ENCODE measurements at regions not wholly inside any gene's neighbourhood (a gene's known extent, or its start where the extent isn't known, plus 50 kb on each side); places are given as distances from the start of the nearest gene placed in this dataset.
"Not testable (repeated sequence)": the region's sequence is repeated elsewhere in the genome, so short reads cannot be mapped to it uniquely, and the experiment has no call there.

DNA sequence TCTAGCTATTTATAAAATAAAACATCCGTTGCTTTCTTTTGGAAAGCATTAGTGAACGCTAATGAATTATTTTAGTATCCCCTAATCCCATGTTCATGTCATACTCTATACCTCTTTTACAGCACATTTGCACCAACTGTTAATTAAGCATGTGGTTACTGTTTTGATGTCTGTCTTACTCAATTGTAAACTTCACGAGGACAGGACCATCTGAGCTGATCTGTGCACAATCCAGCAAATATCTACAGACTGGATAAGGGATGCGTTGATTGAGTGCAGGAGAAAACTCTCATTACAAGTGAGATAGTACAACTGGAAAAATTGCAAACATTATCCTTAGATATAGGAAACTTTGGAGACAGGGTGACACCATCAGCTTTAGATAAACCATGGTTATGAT, 201.1 kb downstream of the PCDH20 start:
- DNase-seq = no peak

DNA sequence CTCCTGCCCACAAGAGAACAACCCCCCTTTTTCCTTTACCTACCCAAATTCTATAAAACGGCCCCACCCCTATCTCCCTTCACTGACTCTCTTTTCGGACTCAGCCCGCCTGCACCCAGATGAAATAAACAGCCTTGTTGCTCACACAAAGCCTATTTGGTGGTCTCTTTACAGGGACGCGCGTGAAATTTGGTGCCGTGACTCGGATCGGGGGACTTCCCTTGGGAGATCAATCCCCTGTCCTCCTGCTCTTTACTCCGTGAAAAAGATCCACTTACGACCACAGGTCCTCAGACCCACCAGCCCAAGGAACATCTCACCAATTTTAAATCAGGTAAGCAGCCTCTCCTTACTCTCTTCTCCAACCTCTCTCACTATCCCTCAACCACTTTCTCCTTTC, 209.8 kb downstream of the PCDH20 start:
- not testable (repeated sequence) for DNase-seq

- DNase-seq = no peak
Observed at GRCh38 chr13:61204025-61204424, 211.6 kb downstream of the PCDH20 start.

GRCh38 chr13:61202042-61202441, 213.6 kb downstream of the PCDH20 start:
- no peak for DNase-seq

DNA sequence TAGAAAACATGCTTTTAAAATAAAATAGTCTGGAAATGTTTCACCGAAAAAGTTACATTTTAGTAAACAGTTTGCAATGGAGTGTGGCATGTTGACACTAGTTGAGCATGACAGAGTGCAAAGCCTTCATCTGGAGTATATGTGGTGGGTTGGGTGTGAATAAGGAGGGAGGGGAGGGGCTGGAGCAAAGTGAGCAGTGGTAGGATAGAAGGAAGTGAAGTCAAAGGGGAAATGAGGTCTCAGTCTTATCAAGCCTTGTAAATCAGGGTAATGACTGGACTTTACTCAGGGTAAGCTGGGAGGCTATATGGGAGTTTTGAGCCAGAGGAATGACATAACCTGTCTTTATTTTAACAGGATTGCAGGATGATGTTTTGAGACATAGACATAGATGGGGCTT, 222.8 kb downstream of the PCDH20 start:
- no peak for DNase-seq

DNA sequence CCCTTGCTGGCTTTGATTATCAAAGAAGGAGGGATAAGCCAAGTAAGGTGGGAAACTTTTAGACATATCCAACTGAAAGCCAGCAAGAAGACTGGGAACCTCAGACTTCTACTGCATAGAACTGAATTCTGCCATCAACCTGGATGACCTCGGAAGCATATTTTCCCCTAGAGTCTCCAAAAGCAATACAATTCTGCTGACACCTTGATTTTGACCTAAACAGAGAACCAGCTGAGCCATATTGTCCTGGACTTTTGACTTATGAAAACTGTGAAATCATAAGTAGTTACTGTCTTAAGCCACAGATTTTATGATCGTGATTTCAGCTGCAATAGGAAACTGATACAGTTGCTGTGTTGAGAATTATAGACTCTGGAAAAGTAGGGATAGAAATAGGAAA, 227.6 kb downstream of the PCDH20 start:
- no peak for DNase-seq

- peak; percentile 3 for DNase-seq
Observed at GRCh38 chr13:61187471-61187870, 228.2 kb downstream of the PCDH20 start.

DNA sequence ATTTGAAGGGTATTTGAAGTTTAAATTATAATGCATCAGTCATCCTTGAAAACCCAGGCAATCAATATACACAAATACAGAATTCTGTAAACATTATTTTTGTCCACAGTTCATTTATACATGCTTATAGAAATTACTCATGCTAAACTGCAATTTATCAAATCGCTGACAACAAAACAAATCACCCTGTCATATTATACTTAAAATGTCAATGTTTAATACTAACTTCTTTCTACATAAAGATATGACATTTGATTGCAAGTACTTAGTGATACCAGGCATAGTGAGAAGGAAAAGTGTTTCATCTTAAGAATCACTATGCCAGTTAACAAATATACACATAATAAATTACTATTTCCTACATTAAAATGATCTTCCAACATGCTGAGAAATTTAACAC, 232.0 kb downstream of the PCDH20 start:
- DNase-seq = no peak

GRCh38 chr13:61180234-61180633, 235.4 kb downstream of the PCDH20 start:
- DNase-seq = no peak

DNA sequence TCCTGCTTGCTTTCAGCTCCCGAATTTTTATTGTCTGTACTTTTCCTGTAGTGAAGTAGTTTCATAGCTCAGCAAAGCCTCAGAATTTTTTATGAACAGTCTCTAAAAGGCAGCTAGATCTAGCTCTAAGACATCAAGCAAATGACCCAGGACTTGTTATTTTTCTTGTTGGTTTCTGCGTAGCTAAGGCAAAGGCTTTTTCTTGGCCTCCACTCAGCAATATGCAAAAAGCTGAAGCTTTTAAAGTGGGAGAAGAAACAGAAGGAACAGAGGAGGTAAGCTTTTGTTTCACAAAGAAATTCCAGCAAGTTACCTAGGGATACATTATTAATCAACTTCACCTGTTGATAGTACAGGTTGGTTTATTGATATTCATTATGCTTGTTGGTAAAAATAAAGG, 235.9 kb downstream of the PCDH20 start:
- DNase-seq = no peak

- no peak for DNase-seq
Observed at GRCh38 chr13:61170856-61171255, 244.8 kb downstream of the PCDH20 start.

DNA sequence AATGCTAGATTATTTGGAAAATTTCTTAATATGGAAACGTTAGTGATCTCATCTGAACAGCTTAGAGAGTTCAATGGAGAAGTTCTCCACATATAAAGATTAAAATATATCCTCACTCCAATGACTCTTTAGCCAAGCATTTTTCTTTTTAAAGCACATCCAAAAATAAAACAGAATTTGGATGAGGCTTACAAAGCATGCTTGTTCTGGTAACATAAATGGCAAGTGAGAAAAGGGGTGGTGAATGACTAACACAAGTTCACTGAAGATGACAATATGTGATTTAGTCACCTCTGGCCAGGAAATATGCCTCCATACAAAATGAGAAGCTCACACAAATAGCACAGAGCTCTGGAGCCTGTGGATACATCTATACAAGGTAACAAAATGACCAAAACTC, 253.0 kb downstream of the PCDH20 start:
- DNase-seq = no peak

GRCh38 chr13:61162106-61162505, 253.5 kb downstream of the PCDH20 start:
- DNase-seq = no peak

- no peak for DNase-seq
Observed at GRCh38 chr13:61156753-61157152, 258.9 kb downstream of the PCDH20 start.

- DNase-seq = no peak
Observed at GRCh38 chr13:61151062-61151461, 264.6 kb downstream of the PCDH20 start.

- DNase-seq = no peak
Observed at GRCh38 chr13:61149331-61149730, 266.3 kb downstream of the PCDH20 start.

DNA sequence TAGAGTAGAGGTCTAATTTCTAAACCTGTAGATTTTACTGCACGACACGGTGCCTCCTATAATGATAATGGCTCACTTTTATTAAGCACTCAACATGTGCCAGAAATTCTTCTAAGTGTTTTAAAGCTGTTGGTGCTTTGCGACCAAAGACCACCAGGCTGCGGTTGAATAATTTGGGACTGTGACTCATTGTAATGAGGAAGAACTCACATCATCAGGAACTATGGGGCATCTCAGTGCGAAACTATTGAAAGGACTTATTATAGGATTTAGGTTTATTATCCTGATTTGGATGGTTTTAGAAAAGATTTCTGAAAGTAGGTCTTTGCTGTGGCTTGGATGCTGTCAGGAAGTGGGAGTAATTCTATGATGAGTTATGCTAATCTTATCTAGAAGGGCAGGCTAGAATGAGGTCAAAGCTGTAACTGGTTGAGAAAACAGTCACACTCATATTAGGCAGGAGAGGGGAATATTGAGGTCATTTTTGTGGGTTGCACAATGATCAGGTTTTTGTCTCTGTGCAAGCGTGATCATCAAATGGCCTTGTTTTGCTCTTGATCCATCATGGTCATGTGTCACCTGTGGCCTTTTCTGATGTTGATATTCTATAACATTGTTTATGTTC, 266.8 kb downstream of the PCDH20 start:
- DNase-seq = no peak

DNA sequence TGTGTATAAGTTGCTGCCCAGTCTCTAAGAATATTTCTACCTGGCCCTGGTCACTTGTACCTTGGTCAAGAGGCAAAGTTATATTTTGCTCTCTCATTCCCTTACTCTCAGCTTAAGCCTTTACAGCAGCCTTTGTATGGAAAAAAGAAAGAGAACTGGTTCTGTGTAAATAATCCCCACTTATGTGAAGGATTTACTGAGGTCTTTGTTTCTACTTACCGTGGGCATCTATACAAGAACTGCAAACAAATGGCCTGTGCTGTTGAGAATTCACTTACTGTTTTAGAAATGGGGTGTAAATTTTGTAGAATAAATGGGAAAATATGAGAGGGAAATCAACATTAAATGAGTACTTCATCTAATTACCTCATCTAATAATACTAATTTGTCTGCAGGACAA, 267.4 kb downstream of the PCDH20 start:
- no peak for DNase-seq

- DNase-seq = no peak
Observed at GRCh38 chr13:61146571-61146970, 269.1 kb downstream of the PCDH20 start.

DNA sequence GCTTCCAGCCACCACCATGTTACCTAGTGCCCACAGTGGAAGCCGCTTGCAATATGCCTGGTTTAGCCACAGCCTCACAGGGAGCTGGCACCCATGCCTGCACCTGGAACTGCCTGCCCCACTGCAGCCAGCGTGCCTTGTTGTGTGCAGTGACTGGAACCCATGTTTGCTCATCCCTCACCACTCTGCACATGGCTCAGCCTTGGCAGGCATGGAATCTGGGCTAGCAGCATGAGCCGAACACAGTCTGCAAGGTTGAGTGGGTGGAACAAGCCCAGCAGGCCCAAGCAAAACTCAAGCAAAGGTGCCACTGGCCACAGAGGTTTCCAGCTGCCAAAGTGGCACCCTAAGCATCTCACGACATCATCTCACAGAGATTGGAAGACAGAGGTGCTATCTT, 269.5 kb downstream of the PCDH20 start:
- DNase-seq = no peak

- DNase-seq = no peak
Observed at GRCh38 chr13:61144834-61145593, 270.6 kb downstream of the PCDH20 start.

- no peak for DNase-seq
Observed at GRCh38 chr13:61144301-61144700, 271.3 kb downstream of the PCDH20 start.

DNA sequence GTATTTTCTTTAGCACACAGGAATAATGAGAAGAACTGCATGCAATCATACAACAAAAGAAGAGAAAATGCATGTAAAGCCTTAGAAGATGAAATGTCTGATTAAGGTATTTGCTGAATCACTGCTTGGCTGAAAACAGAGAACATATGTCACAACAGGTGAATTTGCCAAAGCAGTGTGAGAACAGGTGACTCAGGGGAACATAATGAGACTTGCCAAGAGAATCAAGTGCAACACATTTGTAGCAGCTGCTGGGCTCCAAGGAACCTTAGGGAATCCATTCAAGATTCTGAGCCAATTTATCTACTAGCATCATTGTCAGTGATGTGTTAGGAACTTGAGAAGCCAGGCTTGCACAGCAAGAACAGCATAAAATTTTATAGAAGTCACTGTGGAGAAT, 273.1 kb downstream of the PCDH20 start:
- no peak for DNase-seq

GRCh38 chr13:61138857-61139256, 276.8 kb downstream of the PCDH20 start:
- no peak for DNase-seq

GRCh38 chr13:61136515-61136914, 279.1 kb downstream of the PCDH20 start:
- DNase-seq = no peak

Data from NCI-H510A (cell line).